Psoas muscle (tissue), 7 donors: ENCODE measurements at regions not wholly inside any gene's neighbourhood (a gene's known extent, or its start where the extent isn't known, plus 50 kb on each side); places are given as distances from the start of the nearest gene placed in this dataset.

ENCODE experiments used
- ATAC-seq, 4 donors: fragments of 200-7000 bp; cut with Tn5 transposase; one replicate each; pipeline ENCODE4 v1.9.1; 2020; ENCODE audit warnings: moderate library complexity in 3 of 4, mild to moderate bottlenecking in 2 of 4
- DNase-seq, 2 donors: peaks; one replicate each; pipeline ENCODE4 v3.0.0-alpha.2; 2020
- H3K27ac ChIP-seq: fragments of 200-600 bp; one replicate; pipeline ENCODE4 v1.8.0; 2022
- H3K27me3 ChIP-seq, 3 donors: fragments of 200-600 bp in 1 of 3; one replicate each; pipeline versions ENCODE4 v1.6.1 to v1.8.0; 2013 to 2022; ENCODE audit warnings: low read length in 2 of 3, mild to moderate bottlenecking in 2 of 3, moderate library complexity in 1 of 3; ENCODE audit not compliant: insufficient read depth in 3 of 3
- H3K36me3 ChIP-seq, 2 donors: fragments of 200-600 bp in 1 of 2; one replicate each; pipeline versions ENCODE4 v1.6.1 to v1.8.0; 2013 to 2022; ENCODE audit warnings: low read depth in 1 of 2, mild to moderate bottlenecking in 1 of 2, moderate library complexity in 1 of 2; ENCODE audit not compliant: insufficient read depth in 1 of 2
- H3K4me1 ChIP-seq: fragments of 200-600 bp; one replicate; pipeline ENCODE4 v1.8.0; 2022
- H3K4me3 ChIP-seq: fragments of 200-600 bp; one replicate; pipeline ENCODE4 v1.8.0; 2022; ENCODE audit warnings: mild to moderate bottlenecking
- H3K9me3 ChIP-seq: fragments of 200-600 bp; one replicate; pipeline ENCODE4 v1.8.0; 2022
- WGBS, 3 donors: extraction: QIAGEN DNeasy Blood & Tissue Kit; methylation state at CpG; one replicate each; pipeline versions ENCODE4 v1.1.6 to v1.1.7; 2013; 5-methylcytosine and 5-hydroxymethylcytosine counted together
- intact Hi-C, 2 donors: fragments of 100-400 bp; cut with DNase I; formaldehyde crosslinking; loops; one replicate each; pipeline versions ENCODE4 v1.11.0 to v1.14.2; 2022
- TF ChIP-seq, protein P1 (sequence below): fragments of 200-600 bp; IDR thresholded peaks from one replicate; pipeline ENCODE4 v1.8.0; 2022; ENCODE audit warnings: antibody characterized with exemption
- donor health status: healthy with polysubstance abuse.
- donor health status: DM: no; HTN: no; CAD: no; lungs with moderate emphysema.
- donor health status: Bipolar disorder and iron deficiency.
- donor health status: healthy.
- donor health status: DM: yes; HTN: yes; CAD: no.
- donor health status: DM: no; HTN: no; CAD: no.
- donor health status: DM: yes; HTN: yes; CAD: no.

- Histone ChIP-seq H3K4me1 (no peaks in the 10 kb centered on the region), H3K27ac (no peak overlapping the region), H3K27me3 (no peaks in the 10 kb centered on the region), H3K36me3 (no peaks in the 10 kb centered on the region), H3K4me3 (no peak overlapping the region), H3K9me3 (no peaks in the 10 kb centered on the region)
- TF ChIP-seq, protein P1, sequence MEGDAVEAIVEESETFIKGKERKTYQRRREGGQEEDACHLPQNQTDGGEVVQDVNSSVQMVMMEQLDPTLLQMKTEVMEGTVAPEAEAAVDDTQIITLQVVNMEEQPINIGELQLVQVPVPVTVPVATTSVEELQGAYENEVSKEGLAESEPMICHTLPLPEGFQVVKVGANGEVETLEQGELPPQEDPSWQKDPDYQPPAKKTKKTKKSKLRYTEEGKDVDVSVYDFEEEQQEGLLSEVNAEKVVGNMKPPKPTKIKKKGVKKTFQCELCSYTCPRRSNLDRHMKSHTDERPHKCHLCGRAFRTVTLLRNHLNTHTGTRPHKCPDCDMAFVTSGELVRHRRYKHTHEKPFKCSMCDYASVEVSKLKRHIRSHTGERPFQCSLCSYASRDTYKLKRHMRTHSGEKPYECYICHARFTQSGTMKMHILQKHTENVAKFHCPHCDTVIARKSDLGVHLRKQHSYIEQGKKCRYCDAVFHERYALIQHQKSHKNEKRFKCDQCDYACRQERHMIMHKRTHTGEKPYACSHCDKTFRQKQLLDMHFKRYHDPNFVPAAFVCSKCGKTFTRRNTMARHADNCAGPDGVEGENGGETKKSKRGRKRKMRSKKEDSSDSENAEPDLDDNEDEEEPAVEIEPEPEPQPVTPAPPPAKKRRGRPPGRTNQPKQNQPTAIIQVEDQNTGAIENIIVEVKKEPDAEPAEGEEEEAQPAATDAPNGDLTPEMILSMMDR = no peak
- DNase-seq = no peak
- intact Hi-C loops = no loop called here
- ATAC-seq = no peak
Measured at GRCh38 chr5:67347821-67348220, 151.2 kb upstream of the CD180 start.

DNA sequence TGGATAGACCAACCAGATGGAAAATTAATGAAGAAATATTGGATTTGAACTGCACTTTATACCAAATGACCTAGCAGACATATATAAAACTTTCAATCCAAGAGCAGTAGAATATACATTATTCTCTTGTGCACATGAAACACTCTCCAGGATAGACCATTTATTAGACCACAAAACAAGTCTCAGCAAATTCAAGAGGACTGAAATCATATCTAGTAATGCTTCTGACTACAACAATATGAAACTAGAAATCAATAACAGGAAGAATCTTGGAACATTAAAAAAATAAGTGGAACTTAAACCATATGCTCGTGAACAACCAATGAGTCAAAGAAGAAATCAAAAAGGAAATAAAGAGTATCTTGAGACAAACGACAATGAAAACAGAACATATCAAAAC lies 150.0 kb upstream of the CD180 start:
- 84 to 92% (median 87%) methylated on average over 2 of the region's 2 CpGs for WGBS, 3 donors
- TF ChIP-seq, protein P1 = no peak
- intact Hi-C loops = no loop called here
- Histone ChIP-seq H3K36me3 (no peaks in the 10 kb centered on the region), H3K27me3 (no peaks in the 10 kb centered on the region), H3K9me3 (no peaks in the 10 kb centered on the region), H3K4me3 (no peak overlapping the region), H3K4me1 (no peaks in the 10 kb centered on the region), H3K27ac (no peak overlapping the region)
- DNase-seq (no peak), ATAC-seq (no peak)

- 97 to 100% (median 97%) methylated on average over 2 of the region's 2 CpGs for WGBS, 3 donors
- no peaks in the 10 kb centered on the region for H3K27me3 ChIP-seq
- DNase-seq (no peak), ATAC-seq (no peak)
- H3K9me3 ChIP-seq = no peaks in the 10 kb centered on the region
- H3K27ac ChIP-seq = no peak overlapping the region
- TF ChIP-seq, protein P1 = no peak
- intact Hi-C loops = no loop called here
- no peak overlapping the region for H3K4me3 ChIP-seq
- H3K4me1 ChIP-seq = no peaks in the 10 kb centered on the region
- no peaks in the 10 kb centered on the region for H3K36me3 ChIP-seq
Measured at GRCh38 chr5:67344870-67345269, 148.3 kb upstream of the CD180 start.

DNA sequence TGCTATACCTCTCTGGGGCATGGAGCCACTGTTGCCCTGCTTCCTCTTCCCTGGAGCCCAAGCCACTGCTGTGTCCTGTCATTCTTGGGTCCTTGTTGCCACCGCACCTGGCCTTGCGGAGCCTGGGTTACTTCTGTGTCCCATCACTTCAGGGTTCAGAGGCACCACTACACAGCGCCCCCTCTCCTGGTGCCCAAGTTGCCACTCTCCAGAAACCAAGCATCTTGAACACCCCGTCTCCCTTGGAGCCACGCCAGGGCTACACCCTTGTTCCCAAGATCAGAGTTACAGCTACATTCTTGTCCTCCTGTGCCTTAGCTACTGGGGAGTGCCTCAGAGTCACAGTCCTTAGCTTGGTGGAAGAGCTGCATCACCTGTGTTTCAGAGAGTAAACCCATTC lies 147.2 kb upstream of the CD180 start:
- Histone ChIP-seq H3K36me3 (no peaks in the 10 kb centered on the region), H3K27ac (no peak overlapping the region), H3K9me3 (no peaks in the 10 kb centered on the region), H3K4me1 (no peaks in the 10 kb centered on the region), H3K27me3 (no peaks in the 10 kb centered on the region), H3K4me3 (no peak overlapping the region)
- 85 to 95% (median 91%) methylated on average over 5 of the region's 5 CpGs for WGBS, 3 donors
- TF ChIP-seq, protein P1 = no peak
- DNase-seq = peak in 1 of 2 donors; percentile 44
- no peak for ATAC-seq
- intact Hi-C loops = no loop called here

- DNase-seq = no peak
- WGBS, 3 donors = 90 to 93% (median 92%) methylated on average over 2 of the region's 2 CpGs
Measured at GRCh38 chr5:67341478-67341877, 144.9 kb upstream of the CD180 start.

More at GRCh38 chr5:67341478-67341877, 144.9 kb upstream of the CD180 start:
- H3K36me3 ChIP-seq = no peaks in the 10 kb centered on the region
- intact Hi-C loops = no loop called here
- H3K4me1 ChIP-seq = no peaks in the 10 kb centered on the region
- H3K9me3 ChIP-seq = no peaks in the 10 kb centered on the region
- H3K27me3 ChIP-seq = no peaks in the 10 kb centered on the region
- no peak overlapping the region for H3K27ac ChIP-seq
- ATAC-seq = no peak
- H3K4me3 ChIP-seq = no peak overlapping the region
- TF ChIP-seq, protein P1 = no peak
